H9 (cell line): ENCODE measurements at regions not wholly inside any gene's neighbourhood (a gene's known extent, or its start where the extent isn't known, plus 50 kb on each side); places are given as distances from the start of the nearest gene placed in this dataset.
A peak's percentile ranks its signal among the peaks of the same experiment; 100 is the strongest.

ENCODE experiments used
- DNase-seq: peaks from one replicate; pipeline ENCODE4 v3.0.0-alpha.2; 2017
- H2AFZ ChIP-seq: one replicate; pipeline ENCODE4 v1.6.1; 2013; ENCODE audit warnings: mild to moderate bottlenecking, low read length, control low read depth, moderate library complexity
- H2AK5ac ChIP-seq: 2 replicates; pipeline ENCODE4 v1.6.1; 2013; ENCODE audit warnings: low read length, control low read depth, mixed read lengths; ENCODE audit not compliant: insufficient read length
- H2BK120ac ChIP-seq: one replicate; pipeline ENCODE4 v1.6.1; 2013; ENCODE audit warnings: low read depth, mild to moderate bottlenecking, low read length, control low read depth, inconsistent platforms; ENCODE audit not compliant: poor library complexity, severe bottlenecking
- H2BK12ac ChIP-seq: 2 replicates; pipeline ENCODE4 v1.6.1; 2013; ENCODE audit warnings: low read length, control low read depth, mixed read lengths, low read depth; ENCODE audit not compliant: insufficient read length
- H2BK15ac ChIP-seq: 2 replicates; pipeline ENCODE4 v1.6.1; 2013; ENCODE audit warnings: low read depth, low read length, control low read depth
- H2BK20ac ChIP-seq: one replicate; pipeline ENCODE4 v1.6.1; 2013; ENCODE audit warnings: low read depth, mild to moderate bottlenecking, low read length, control low read depth, inconsistent platforms; ENCODE audit not compliant: poor library complexity, severe bottlenecking
- H2BK5ac ChIP-seq: 2 replicates; pipeline ENCODE4 v1.6.1; 2013; ENCODE audit warnings: low read length, control low read depth, mixed read lengths; ENCODE audit not compliant: insufficient read length
- H3K14ac ChIP-seq: 2 replicates; pipeline ENCODE4 v1.6.1; 2013; ENCODE audit warnings: low read length, control low read depth; ENCODE audit not compliant: insufficient read depth
- H3K18ac ChIP-seq: 2 replicates; pipeline ENCODE4 v1.6.1; 2013; ENCODE audit warnings: low read depth, mild to moderate bottlenecking, mixed read lengths, low read length, control low read depth; ENCODE audit not compliant: insufficient read length
- H3K23ac ChIP-seq: 2 replicates; pipeline ENCODE4 v1.6.1; 2013; ENCODE audit warnings: low read length, control low read depth, mixed read lengths, low read depth; ENCODE audit not compliant: insufficient read length
- H3K23me2 ChIP-seq: 2 replicates; pipeline ENCODE4 v1.6.1; 2013; ENCODE audit warnings: low read depth, mild to moderate bottlenecking, mixed read lengths, low read length, control low read depth; ENCODE audit not compliant: insufficient read length, poor library complexity, severe bottlenecking
- H3K27ac ChIP-seq: 2 replicates; pipeline ENCODE4 v1.5.1; 2013; ENCODE audit warnings: low read length, control low read depth, mixed read lengths, low read depth; ENCODE audit not compliant: insufficient read length
- H3K27me3 ChIP-seq: 2 replicates; pipeline ENCODE4 v1.6.1; 2013; ENCODE audit warnings: low read length, control low read depth, inconsistent platforms; ENCODE audit not compliant: insufficient read depth
- H3K4ac ChIP-seq: 2 replicates; pipeline ENCODE4 v1.6.1; 2013; ENCODE audit warnings: low read depth, mild to moderate bottlenecking, control low read depth, inconsistent platforms, low read length, moderate library complexity
- H3K4me1 ChIP-seq: 2 replicates; pipeline ENCODE4 v1.6.1; 2013; ENCODE audit warnings: low read length, control low read depth, inconsistent platforms; ENCODE audit not compliant: insufficient read depth
- H3K4me2 ChIP-seq: 2 replicates; pipeline ENCODE4 v1.6.1; 2013; ENCODE audit warnings: low read length, control low read depth, mixed read lengths; ENCODE audit not compliant: insufficient read length, insufficient read depth
- H3K56ac ChIP-seq: 2 replicates; pipeline ENCODE4 v1.6.1; 2013; ENCODE audit warnings: low read depth, mild to moderate bottlenecking, mixed read lengths, low read length, control low read depth; ENCODE audit not compliant: insufficient read length
- H3K79me1 ChIP-seq: 2 replicates; pipeline ENCODE4 v1.6.1; 2013; ENCODE audit warnings: low read depth, mild to moderate bottlenecking, moderate library complexity, low read length, control low read depth, inconsistent platforms; ENCODE audit not compliant: insufficient read depth, poor library complexity, severe bottlenecking
- H3K79me2 ChIP-seq: 2 replicates; pipeline ENCODE4 v1.6.1; 2013; ENCODE audit warnings: low read length, control low read depth, inconsistent platforms; ENCODE audit not compliant: insufficient read depth
- H3K9ac ChIP-seq: 2 replicates; pipeline ENCODE4 v1.6.1; 2013; ENCODE audit warnings: low read length, control low read depth, mixed read lengths; ENCODE audit not compliant: insufficient read length; ENCODE audit errors: extremely low read depth
- H3K9me3 ChIP-seq: one replicate; pipeline ENCODE4 v1.6.1; 2013; ENCODE audit warnings: low read depth, low read length, inconsistent platforms; ENCODE audit not compliant: control insufficient read depth
- H3T11ph ChIP-seq: one replicate; pipeline ENCODE4 v1.6.1; 2013; ENCODE audit warnings: mild to moderate bottlenecking, low read length, control low read depth, inconsistent platforms
- H4K20me1 ChIP-seq: one replicate; pipeline ENCODE4 v1.6.1; 2013; ENCODE audit not compliant: control insufficient read depth, insufficient read length, insufficient read depth
- H4K5ac ChIP-seq: 2 replicates; pipeline ENCODE4 v1.6.1; 2013; ENCODE audit warnings: low read depth, mild to moderate bottlenecking, mixed read lengths, low read length, control low read depth; ENCODE audit not compliant: insufficient read length
- H4K8ac ChIP-seq: replicated peaks from 2 replicates; pipeline ENCODE4 v1.6.1; 2013; ENCODE audit warnings: low read length, control low read depth, mixed read lengths, low read depth; ENCODE audit not compliant: insufficient read length
- H4K91ac ChIP-seq: 2 replicates; pipeline ENCODE4 v1.6.1; 2013; ENCODE audit warnings: low read depth, mild to moderate bottlenecking, moderate library complexity, mixed read lengths, low read length, control low read depth; ENCODE audit not compliant: insufficient read length
- H3K27ac Mint-ChIP-seq, 3 experiments: 2 replicates in 2 of 3; 3 replicates in 1 of 3; pipeline ENCODE4 v1.8.0; 2020 to 2021; ENCODE audit warnings: mixed read lengths in 3 of 3, mild to moderate bottlenecking in 1 of 3, moderate library complexity in 1 of 3
- H3K27me3 Mint-ChIP-seq: 2 replicates; pipeline ENCODE4 v1.8.0; 2021; ENCODE audit warnings: low read depth, mild to moderate bottlenecking, moderate library complexity, mixed read lengths
- H3K36me3 Mint-ChIP-seq, 3 experiments: 2 replicates in 2 of 3; 3 replicates in 1 of 3; pipeline ENCODE4 v1.8.0; 2020 to 2021; ENCODE audit warnings: low read depth in 3 of 3, mixed read lengths in 3 of 3; ENCODE audit not compliant: insufficient read depth in 1 of 3
- H3K4me1 Mint-ChIP-seq, 2 experiments: 2 replicates each; pipeline ENCODE4 v1.8.0; 2020; ENCODE audit warnings: mixed read lengths in 2 of 2
- H3K4me3 Mint-ChIP-seq, 2 experiments: 2 replicates in 1 of 2; 3 replicates in 1 of 2; pipeline ENCODE4 v1.8.0; 2020 to 2021; ENCODE audit warnings: mild to moderate bottlenecking in 2 of 2, mixed read lengths in 2 of 2, moderate library complexity in 1 of 2
- H3K9me3 Mint-ChIP-seq, 2 experiments: 2 replicates in 1 of 2; 3 replicates in 1 of 2; pipeline ENCODE4 v1.8.0; 2020; ENCODE audit warnings: mild to moderate bottlenecking in 2 of 2, mixed read lengths in 2 of 2, moderate library complexity in 1 of 2
- WGBS: extraction: QIAGEN DNeasy Blood & Tissue Kit; methylation state at CpG from one replicate; pipeline ENCODE4 v1.1.7; 2013; ENCODE audit warnings: missing lambda C conversion rate, low lambda C conversion rate, mixed read lengths; ENCODE audit not compliant: insufficient read length; ENCODE audit errors: extremely low coverage; 5-methylcytosine and 5-hydroxymethylcytosine counted together
- TF ChIP-seq, protein P1 (sequence below): fragments of 200-600 bp; sonication (generic); conservative IDR thresholded peaks from 3 replicates; pipeline ENCODE4 v1.8.0; 2021; ENCODE audit warnings: antibody characterized with exemption, mild to moderate bottlenecking

DNA sequence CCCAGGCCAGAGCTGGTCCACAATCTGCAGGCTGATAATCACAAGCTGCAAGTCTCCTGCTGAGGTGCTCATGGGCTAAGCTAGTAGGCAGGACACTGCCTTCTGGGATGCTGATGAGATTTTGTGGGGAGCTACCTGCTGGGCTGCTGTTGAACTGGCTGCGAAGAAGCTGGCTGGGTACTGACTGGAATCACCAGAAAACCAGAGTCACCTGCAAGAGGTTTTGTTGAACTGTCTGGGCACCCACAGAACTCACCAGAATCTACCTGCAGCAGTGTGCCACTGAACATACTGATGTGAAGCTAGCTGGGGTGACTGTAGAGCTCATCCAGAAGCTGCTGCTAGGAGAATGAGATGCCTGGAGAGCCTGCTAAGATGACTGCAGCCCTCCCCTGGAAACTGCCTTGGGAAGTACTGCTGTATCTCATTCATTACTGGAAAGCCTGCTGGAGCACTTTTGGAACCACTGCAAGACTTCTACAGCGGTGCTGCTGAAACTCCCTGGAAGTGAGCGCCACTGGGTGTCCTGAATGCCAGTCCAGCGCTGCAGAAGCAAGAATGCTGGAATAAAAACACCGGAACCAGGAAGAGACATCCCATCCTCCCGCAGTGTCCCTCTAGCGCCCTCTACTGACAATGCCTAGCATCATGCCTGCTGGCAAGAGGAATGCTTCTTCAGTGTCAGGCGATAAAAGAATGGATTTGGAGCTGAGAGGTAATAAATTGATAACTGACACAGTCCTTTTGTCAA is 64.9 kb upstream of the ARHGAP18 start:
- H3K9me3 Mint-ChIP-seq: peaks cover 10 to 15% of the 10 kb centered on the region in 2 experiments
- peaks cover 0 to 2% (median 0%) of the 10 kb centered on the region in 3 experiments; a peak in 2 of 7 replicates for H3K36me3 Mint-ChIP-seq
- no peak overlapping the region for H3K4me2 ChIP-seq
- peaks cover 6% of the 10 kb centered on the region in 2 experiments; a peak in 3 of 4 replicates for H3K4me1 Mint-ChIP-seq
- H2BK120ac ChIP-seq: no peak overlapping the region
- H3K56ac ChIP-seq: no peak overlapping the region
- no peaks in the 10 kb centered on the region for H4K20me1 ChIP-seq
- no peaks in the 10 kb centered on the region for H3K23me2 ChIP-seq
- no peak overlapping the region for H3K4ac ChIP-seq
- no peak overlapping the region for H3K27ac ChIP-seq
- H2AFZ ChIP-seq: peak overlapping the region; percentile 2
- TF ChIP-seq, protein P1, sequence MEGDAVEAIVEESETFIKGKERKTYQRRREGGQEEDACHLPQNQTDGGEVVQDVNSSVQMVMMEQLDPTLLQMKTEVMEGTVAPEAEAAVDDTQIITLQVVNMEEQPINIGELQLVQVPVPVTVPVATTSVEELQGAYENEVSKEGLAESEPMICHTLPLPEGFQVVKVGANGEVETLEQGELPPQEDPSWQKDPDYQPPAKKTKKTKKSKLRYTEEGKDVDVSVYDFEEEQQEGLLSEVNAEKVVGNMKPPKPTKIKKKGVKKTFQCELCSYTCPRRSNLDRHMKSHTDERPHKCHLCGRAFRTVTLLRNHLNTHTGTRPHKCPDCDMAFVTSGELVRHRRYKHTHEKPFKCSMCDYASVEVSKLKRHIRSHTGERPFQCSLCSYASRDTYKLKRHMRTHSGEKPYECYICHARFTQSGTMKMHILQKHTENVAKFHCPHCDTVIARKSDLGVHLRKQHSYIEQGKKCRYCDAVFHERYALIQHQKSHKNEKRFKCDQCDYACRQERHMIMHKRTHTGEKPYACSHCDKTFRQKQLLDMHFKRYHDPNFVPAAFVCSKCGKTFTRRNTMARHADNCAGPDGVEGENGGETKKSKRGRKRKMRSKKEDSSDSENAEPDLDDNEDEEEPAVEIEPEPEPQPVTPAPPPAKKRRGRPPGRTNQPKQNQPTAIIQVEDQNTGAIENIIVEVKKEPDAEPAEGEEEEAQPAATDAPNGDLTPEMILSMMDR: peak; percentile 98
- H3K27ac Mint-ChIP-seq: no peak overlapping the region; a peak in 1 of 7 replicates
- H2BK20ac ChIP-seq: no peak overlapping the region
- no peaks in the 10 kb centered on the region for H3K9me3 ChIP-seq
- H4K91ac ChIP-seq: no peak overlapping the region
- no peak overlapping the region for H4K8ac ChIP-seq
- no peaks in the 10 kb centered on the region for H3K27me3 ChIP-seq
- H3K4me3 Mint-ChIP-seq: peak overlapping the region; percentile 43 to 60; a peak in 2 of 5 replicates
- no peak overlapping the region for H2BK12ac ChIP-seq
- peak; percentile 86 for DNase-seq
- no peak overlapping the region for H2BK5ac ChIP-seq
- H4K5ac ChIP-seq: no peak overlapping the region
- no peak overlapping the region for H3K23ac ChIP-seq
- H3K79me2 ChIP-seq: no peaks in the 10 kb centered on the region
- no peak overlapping the region for H3T11ph ChIP-seq
- no peak overlapping the region for H2BK15ac ChIP-seq
- no peaks in the 10 kb centered on the region for H3K79me1 ChIP-seq
- no peaks in the 10 kb centered on the region; the same call in 1 of the 2 replicates for H3K27me3 Mint-ChIP-seq
- H2AK5ac ChIP-seq: no peak overlapping the region
- no peak overlapping the region for H3K9ac ChIP-seq
- no peak overlapping the region for H3K14ac ChIP-seq
- H3K18ac ChIP-seq: no peak overlapping the region
- WGBS: no CpG with 5 or more reads among the region's 8 CpGs
- H3K4me1 ChIP-seq: no peaks in the 10 kb centered on the region
